ENCODE measurements at regions not wholly inside any gene's neighbourhood (a gene's known extent, or its start where the extent isn't known, plus 50 kb on each side); places are given as distances from the start of the nearest gene placed in this dataset.

DNA sequence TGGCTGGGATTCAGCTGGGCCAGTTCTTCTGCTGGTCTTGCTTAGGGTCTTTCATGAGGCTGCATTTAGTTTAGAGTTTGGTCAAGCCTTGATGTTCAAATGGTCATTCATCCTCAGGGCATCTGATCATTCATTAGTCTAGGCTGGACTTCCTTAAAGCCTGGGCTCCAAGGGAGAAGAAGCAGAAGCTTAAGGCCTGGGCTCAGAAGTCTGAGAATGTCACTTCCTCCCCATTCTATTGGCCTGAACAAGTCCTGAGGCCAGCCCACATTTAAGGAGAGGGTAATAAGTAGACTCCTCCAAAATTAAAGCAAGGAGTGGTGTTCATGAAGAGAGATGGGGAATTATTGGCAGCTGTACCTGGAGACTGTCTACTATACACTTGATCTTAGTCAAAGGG is 193.2 kb upstream of the HABP2 start:
- TF ChIP-seq, protein P1, sequence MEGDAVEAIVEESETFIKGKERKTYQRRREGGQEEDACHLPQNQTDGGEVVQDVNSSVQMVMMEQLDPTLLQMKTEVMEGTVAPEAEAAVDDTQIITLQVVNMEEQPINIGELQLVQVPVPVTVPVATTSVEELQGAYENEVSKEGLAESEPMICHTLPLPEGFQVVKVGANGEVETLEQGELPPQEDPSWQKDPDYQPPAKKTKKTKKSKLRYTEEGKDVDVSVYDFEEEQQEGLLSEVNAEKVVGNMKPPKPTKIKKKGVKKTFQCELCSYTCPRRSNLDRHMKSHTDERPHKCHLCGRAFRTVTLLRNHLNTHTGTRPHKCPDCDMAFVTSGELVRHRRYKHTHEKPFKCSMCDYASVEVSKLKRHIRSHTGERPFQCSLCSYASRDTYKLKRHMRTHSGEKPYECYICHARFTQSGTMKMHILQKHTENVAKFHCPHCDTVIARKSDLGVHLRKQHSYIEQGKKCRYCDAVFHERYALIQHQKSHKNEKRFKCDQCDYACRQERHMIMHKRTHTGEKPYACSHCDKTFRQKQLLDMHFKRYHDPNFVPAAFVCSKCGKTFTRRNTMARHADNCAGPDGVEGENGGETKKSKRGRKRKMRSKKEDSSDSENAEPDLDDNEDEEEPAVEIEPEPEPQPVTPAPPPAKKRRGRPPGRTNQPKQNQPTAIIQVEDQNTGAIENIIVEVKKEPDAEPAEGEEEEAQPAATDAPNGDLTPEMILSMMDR (IDR thresholded peaks at IDR 0.05), result no peak
- TF ChIP-seq POLR2A (IDR thresholded peaks at IDR 0.05), result no peak

All from sigmoid colon (tissue), 3 donors.